ENCODE measurements at regions not wholly inside any gene's neighbourhood (a gene's known extent, or its start where the extent isn't known, plus 50 kb on each side); places are given as distances from the start of the nearest gene placed in this dataset.

DNA sequence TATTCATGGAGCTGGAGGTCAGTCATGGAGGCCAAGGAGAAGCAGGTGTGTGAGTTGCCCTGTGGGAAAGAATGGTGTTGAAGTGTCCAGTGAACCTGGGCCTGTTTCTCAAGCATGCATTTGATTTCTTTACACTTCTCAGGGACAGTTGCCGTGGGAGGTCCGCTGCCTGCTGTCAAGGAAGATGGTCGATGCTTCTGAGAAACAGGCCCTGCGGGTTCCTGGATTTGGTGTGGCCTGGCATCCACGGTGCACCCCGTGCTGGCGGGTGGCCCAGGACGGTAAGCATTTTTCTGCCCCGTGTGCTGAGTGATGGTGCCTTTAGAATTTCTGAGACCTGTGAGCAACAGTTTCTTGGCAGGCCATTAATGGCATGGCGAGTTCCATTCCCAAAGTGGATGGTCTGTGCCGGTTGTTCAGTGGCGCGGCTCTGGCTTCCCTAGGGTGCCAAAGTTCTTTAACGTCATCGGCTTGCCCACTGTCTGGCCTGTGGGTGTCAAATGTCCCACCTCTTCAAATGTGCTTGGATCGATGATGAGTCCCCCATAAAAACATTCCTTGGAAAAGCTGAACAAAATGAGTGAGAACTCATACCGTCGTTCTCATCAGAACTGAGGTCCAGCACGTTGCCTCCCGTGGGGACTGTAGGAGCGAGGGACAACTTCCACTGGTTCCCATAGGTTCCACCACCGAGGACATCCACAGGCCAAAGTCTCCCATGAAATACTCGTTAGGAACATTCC is 107.2 kb downstream of the SNRPN start:
- TF ChIP-seq ZFX (IDR thresholded peaks at IDR 0.05; ENCODE audit: borderline replicate concordance): no peak
- TF ChIP-seq, protein P1, sequence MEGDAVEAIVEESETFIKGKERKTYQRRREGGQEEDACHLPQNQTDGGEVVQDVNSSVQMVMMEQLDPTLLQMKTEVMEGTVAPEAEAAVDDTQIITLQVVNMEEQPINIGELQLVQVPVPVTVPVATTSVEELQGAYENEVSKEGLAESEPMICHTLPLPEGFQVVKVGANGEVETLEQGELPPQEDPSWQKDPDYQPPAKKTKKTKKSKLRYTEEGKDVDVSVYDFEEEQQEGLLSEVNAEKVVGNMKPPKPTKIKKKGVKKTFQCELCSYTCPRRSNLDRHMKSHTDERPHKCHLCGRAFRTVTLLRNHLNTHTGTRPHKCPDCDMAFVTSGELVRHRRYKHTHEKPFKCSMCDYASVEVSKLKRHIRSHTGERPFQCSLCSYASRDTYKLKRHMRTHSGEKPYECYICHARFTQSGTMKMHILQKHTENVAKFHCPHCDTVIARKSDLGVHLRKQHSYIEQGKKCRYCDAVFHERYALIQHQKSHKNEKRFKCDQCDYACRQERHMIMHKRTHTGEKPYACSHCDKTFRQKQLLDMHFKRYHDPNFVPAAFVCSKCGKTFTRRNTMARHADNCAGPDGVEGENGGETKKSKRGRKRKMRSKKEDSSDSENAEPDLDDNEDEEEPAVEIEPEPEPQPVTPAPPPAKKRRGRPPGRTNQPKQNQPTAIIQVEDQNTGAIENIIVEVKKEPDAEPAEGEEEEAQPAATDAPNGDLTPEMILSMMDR (IDR thresholded peaks at IDR 0.05): no peak
- no peak overlapping the region for H3K27ac ChIP-seq

DNA sequence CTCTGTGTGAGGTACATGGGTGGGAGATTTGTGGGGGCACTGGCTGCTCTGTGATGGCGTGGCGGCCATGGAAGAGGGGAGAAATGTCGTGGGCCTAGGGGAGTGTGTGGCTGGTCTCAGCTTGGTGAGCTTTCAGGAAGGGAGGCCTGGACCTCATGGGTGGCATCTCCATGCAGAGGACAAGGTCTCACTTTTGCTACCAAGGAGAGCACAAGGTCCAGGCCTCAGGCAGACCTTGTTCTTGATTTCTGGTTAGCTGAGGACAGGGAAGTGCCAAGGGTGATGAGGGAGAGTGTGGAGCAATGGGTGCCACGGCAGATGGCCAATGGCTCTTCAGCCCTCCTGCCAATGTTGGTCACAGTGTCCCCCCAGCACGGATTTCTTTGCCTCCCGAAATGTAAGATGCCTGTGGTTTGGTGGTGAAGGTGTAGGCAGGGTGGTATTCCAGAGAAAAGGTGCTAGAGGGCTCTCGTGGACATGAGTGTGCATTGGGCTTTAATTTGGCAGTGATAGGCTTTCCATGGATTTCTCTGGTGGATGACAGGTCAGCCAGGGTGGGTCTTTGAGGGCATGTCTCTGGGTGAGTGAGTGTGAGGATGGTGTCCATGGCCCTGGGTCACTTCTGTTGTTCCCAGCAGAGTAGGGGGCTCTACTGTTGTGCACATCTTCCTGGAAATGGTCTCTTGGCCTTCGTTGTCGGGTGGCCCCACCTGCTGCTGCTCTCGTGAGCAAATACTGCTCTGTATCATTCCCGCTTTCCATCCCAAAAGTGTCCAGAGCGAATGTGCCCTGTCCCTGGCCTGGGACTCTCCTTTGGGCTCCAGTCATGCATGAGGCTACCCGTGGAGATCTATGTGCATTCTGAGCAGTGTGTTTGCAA is 108.0 kb downstream of the SNRPN start:
- no peak overlapping the region for H3K27ac ChIP-seq
- TF ChIP-seq, protein P1 (IDR thresholded peaks at IDR 0.05): no peak
- TF ChIP-seq ZFX (IDR thresholded peaks at IDR 0.05; ENCODE audit: borderline replicate concordance): no peak

DNA sequence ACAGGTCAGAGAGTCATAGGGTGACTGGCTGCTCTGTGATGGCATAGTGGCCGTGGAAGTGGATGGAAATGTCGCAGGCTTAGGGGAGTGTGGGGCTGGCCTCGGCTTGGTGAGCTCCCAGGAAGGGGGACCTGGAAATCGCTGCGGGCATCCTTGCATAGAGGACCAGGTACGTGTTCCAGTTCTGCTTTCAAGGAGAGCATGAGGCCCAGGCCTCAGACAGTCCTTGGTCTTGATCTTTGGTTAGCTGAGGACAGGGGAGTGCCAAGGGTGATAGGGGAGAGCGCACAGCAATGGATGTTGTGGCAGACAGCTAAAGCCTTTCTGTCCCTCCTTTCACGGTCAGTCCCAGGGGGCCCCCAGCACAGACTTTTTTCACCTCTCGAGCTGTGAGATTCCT is 110.5 kb downstream of the SNRPN start:
- no peak for TF ChIP-seq ZFX (IDR thresholded peaks at IDR 0.05; ENCODE audit: borderline replicate concordance)
- TF ChIP-seq, protein P1 (IDR thresholded peaks at IDR 0.05): no peak
- H3K27ac ChIP-seq: no peak overlapping the region

DNA sequence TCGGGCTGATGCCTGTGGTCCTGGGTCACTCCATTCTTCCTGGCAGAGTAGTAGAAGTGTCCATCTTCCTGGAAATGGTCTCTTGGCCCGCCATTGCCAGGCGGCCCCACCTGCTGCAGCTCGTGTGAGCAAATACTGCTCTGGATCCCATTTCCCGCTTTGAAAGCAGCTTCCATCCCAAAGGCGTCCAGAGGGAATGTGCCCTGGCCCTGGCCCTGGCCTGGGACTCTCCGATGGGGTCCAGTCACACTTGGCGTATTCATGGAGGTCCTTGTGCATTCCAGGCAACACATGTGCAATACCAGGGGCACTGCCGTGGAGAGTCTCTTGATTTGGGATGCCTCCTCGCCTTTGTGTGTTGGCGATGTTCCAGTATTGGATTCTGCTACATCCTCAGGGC is 111.1 kb downstream of the SNRPN start:
- TF ChIP-seq, protein P1 (IDR thresholded peaks at IDR 0.05): no peak
- TF ChIP-seq ZFX (IDR thresholded peaks at IDR 0.05; ENCODE audit: borderline replicate concordance): no peak
- no peak overlapping the region for H3K27ac ChIP-seq

DNA sequence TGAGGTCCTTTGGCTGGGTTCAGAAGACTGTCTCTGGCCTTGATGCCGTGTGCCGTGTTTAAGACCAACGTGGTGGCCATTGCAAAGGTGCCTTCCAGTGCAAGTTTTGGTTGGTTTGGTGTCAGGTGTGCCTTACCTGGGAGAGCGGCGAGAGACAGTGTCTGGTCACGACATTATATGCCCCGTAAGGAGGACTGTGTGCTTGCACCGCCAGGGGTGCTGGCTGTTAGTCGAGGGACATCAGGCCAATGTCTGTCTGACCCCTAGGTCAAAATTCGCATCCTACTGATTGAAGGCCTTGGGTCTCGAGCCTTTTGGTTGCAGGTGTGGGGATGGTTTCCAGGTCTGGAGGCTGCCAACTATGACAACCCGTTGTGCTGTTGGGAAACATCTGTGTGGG is 111.9 kb downstream of the SNRPN start:
- H3K27ac ChIP-seq: no peak overlapping the region
- TF ChIP-seq, protein P1 (IDR thresholded peaks at IDR 0.05): no peak
- TF ChIP-seq ZFX (IDR thresholded peaks at IDR 0.05; ENCODE audit: borderline replicate concordance): no peak

DNA sequence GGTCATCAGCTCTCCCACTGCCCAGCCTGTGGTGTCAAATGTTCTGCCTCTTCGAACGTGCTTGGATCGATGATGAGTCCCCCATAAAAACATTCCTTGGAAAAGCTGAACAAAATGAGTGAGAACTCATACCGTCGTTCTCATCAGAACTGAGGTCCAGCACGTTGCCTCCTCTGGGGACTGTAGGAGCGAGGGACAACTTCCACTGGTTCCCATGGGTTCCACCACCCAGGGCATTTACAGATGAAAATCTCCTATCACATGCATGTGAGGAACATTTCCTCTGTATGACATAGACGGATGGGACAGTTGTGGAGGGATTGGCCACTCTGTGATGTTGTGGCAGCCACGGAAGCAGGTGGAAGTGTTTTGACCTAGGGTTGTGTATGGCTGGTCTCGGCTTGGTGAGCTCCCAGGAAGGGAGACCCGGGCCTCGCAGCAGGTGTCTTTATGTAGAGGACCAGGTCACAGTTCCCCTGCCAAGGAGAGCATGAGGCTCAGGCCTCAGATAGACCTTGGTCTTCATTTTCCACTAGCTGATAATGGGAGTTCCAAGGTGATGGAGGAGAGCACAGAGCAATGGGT is 113.0 kb downstream of the SNRPN start:
- no peak overlapping the region for H3K27ac ChIP-seq

More for the DNA sequence above, 113.0 kb downstream of the SNRPN start:
- TF ChIP-seq, protein P1 (IDR thresholded peaks at IDR 0.05): no peak
- no peak for TF ChIP-seq ZFX (IDR thresholded peaks at IDR 0.05; ENCODE audit: borderline replicate concordance)
